ENCODE measurements at regions not wholly inside any gene's neighbourhood (a gene's known extent, or its start where the extent isn't known, plus 50 kb on each side); places are given as distances from the start of the nearest gene placed in this dataset.
"Not testable (repeated sequence)": the region's sequence is repeated elsewhere in the genome, so short reads cannot be mapped to it uniquely, and the experiment has no call there.

- DNase-seq: no peak
Measured at GRCh38 chr2:53209679-53210458, 557.7 kb upstream of the CHAC2 start.

- no peak for DNase-seq
Measured at GRCh38 chr2:53208815-53209214, 558.8 kb upstream of the CHAC2 start.

GRCh38 chr2:53206226-53206625 lies 561.4 kb upstream of the CHAC2 start:
- not testable (repeated sequence) for DNase-seq

GRCh38 chr2:53202063-53202462 lies 565.5 kb upstream of the CHAC2 start:
- DNase-seq: no peak

GRCh38 chr2:53200072-53200471 lies 567.5 kb upstream of the CHAC2 start:
- DNase-seq: no peak

- DNase-seq: no peak
Measured at GRCh38 chr2:53188851-53189510, 578.6 kb upstream of the CHAC2 start.

GRCh38 chr2:53183581-53183980 lies 584.0 kb upstream of the CHAC2 start:
- DNase-seq: no peak

GRCh38 chr2:53182601-53183000 lies 585.0 kb upstream of the CHAC2 start:
- DNase-seq: no peak

- DNase-seq: no peak
Measured at GRCh38 chr2:53181759-53182158, 585.8 kb upstream of the CHAC2 start.

GRCh38 chr2:53177327-53177726 lies 590.3 kb upstream of the CHAC2 start:
- no peak for DNase-seq

- DNase-seq: no peak
Measured at GRCh38 chr2:53174539-53174938, 593.1 kb upstream of the CHAC2 start.

- DNase-seq: no peak
Measured at GRCh38 chr2:53173698-53174455, 593.7 kb upstream of the CHAC2 start.

- DNase-seq: no peak
Measured at GRCh38 chr2:53173091-53173490, 594.5 kb upstream of the CHAC2 start.

GRCh38 chr2:53170466-53170865 lies 597.1 kb upstream of the CHAC2 start:
- DNase-seq: no peak

GRCh38 chr2:53167227-53167626 lies 600.4 kb upstream of the CHAC2 start:
- no peak for DNase-seq

- DNase-seq: no peak
Measured at GRCh38 chr2:53150146-53150545, 617.5 kb upstream of the CHAC2 start.

- DNase-seq: no peak
Measured at GRCh38 chr2:53148221-53148620, 619.4 kb upstream of the CHAC2 start.

- DNase-seq: no peak
Measured at GRCh38 chr2:53131416-53131815, 636.2 kb upstream of the CHAC2 start.

- no peak for DNase-seq
Measured at GRCh38 chr2:53130441-53130943, 637.1 kb upstream of the CHAC2 start.

GRCh38 chr2:53129851-53130250 lies 637.8 kb upstream of the CHAC2 start:
- DNase-seq: no peak

GRCh38 chr2:53127061-53127650 lies 640.4 kb upstream of the CHAC2 start:
- no peak for DNase-seq

- no peak for DNase-seq
Measured at GRCh38 chr2:53114991-53115390, 652.6 kb upstream of the CHAC2 start.

Measured in hypothalamus (tissue), 51 donors.